ENCODE measurements at regions not wholly inside any gene's neighbourhood (a gene's known extent, or its start where the extent isn't known, plus 50 kb on each side); places are given as distances from the start of the nearest gene placed in this dataset.

GRCh38 chr7:156544919-156545715 is 95.5 kb upstream of the RNF32 start:
- Histone ChIP-seq H3K9me3 (no peaks in the 10 kb centered on the region), H3K4me3 (no peak overlapping the region), H3K27me3 (no peaks in the 10 kb centered on the region), H3K27ac (no peak overlapping the region), H3K36me3 (no peaks in the 10 kb centered on the region), H3K4me1 (no peaks in the 10 kb centered on the region)
- intact Hi-C loops (cut with DNase I) = no loop called here
- DNase-seq (ENCODE audit: low spot score in 2 of 2) = no peak
- no peak for TF ChIP-seq CTCF (IDR thresholded peaks at IDR 0.05)

- Histone ChIP-seq H3K4me1 (no peaks in the 10 kb centered on the region), H3K9me3 (no peaks in the 10 kb centered on the region), H3K27me3 (no peaks in the 10 kb centered on the region), H3K27ac (no peak overlapping the region), H3K36me3 (no peaks in the 10 kb centered on the region), H3K4me3 (no peak overlapping the region)
- no peak for TF ChIP-seq CTCF (IDR thresholded peaks at IDR 0.05)
- intact Hi-C loops (cut with DNase I) = no loop called here
- no peak for DNase-seq (ENCODE audit: low spot score in 2 of 2)
Measured at GRCh38 chr7:156543699-156544598, 96.6 kb upstream of the RNF32 start.

- TF ChIP-seq CTCF (IDR thresholded peaks at IDR 0.05) = no peak
- no peak overlapping the region for H3K27ac ChIP-seq
- no peaks in the 10 kb centered on the region for H3K27me3 ChIP-seq
- no peak overlapping the region for H3K4me3 ChIP-seq
- H3K36me3 ChIP-seq = no peaks in the 10 kb centered on the region
- intact Hi-C loops (cut with DNase I) = no loop called here
- no peaks in the 10 kb centered on the region for H3K4me1 ChIP-seq
- H3K9me3 ChIP-seq = no peaks in the 10 kb centered on the region
- no peak for DNase-seq (ENCODE audit: low spot score in 2 of 2)
Measured at GRCh38 chr7:156540619-156541165, 99.9 kb upstream of the RNF32 start.

- Histone ChIP-seq H3K4me3 (no peak overlapping the region), H3K27me3 (no peaks in the 10 kb centered on the region), H3K36me3 (no peaks in the 10 kb centered on the region), H3K9me3 (no peaks in the 10 kb centered on the region), H3K4me1 (no peaks in the 10 kb centered on the region), H3K27ac (no peak overlapping the region)
- DNase-seq (ENCODE audit: low spot score in 2 of 2) = no peak
- intact Hi-C loops (cut with DNase I) = no loop called here
- TF ChIP-seq CTCF (IDR thresholded peaks at IDR 0.05) = no peak
Measured at GRCh38 chr7:156539999-156540398, 100.6 kb upstream of the RNF32 start.

- Histone ChIP-seq H3K36me3 (no peaks in the 10 kb centered on the region), H3K27ac (no peak overlapping the region), H3K4me1 (no peaks in the 10 kb centered on the region), H3K27me3 (no peaks in the 10 kb centered on the region), H3K9me3 (no peaks in the 10 kb centered on the region), H3K4me3 (no peak overlapping the region)
- no peak for TF ChIP-seq CTCF (IDR thresholded peaks at IDR 0.05)
- intact Hi-C loops (cut with DNase I) = no loop called here
- no peak for DNase-seq (ENCODE audit: low spot score in 2 of 2)
Measured at GRCh38 chr7:156537006-156537405, 103.6 kb upstream of the RNF32 start.
